ENCODE measurements at regions not wholly inside any gene's neighbourhood (a gene's known extent, or its start where the extent isn't known, plus 50 kb on each side); places are given as distances from the start of the nearest gene placed in this dataset.
"Not testable (repeated sequence)": the region's sequence is repeated elsewhere in the genome, so short reads cannot be mapped to it uniquely, and the experiment has no call there.

- DNase-seq (ENCODE audit: low spot score): no peak
Measured at GRCh38 chr19:28631961-28632360, 581.0 kb downstream of the UQCRFS1 start.

GRCh38 chr19:28627669-28628068 lies 585.3 kb downstream of the UQCRFS1 start:
- DNase-seq (ENCODE audit: low spot score): no peak

- DNase-seq (ENCODE audit: low spot score): not testable (repeated sequence)
Measured at GRCh38 chr19:28626407-28626806, 586.5 kb downstream of the UQCRFS1 start.

DNA sequence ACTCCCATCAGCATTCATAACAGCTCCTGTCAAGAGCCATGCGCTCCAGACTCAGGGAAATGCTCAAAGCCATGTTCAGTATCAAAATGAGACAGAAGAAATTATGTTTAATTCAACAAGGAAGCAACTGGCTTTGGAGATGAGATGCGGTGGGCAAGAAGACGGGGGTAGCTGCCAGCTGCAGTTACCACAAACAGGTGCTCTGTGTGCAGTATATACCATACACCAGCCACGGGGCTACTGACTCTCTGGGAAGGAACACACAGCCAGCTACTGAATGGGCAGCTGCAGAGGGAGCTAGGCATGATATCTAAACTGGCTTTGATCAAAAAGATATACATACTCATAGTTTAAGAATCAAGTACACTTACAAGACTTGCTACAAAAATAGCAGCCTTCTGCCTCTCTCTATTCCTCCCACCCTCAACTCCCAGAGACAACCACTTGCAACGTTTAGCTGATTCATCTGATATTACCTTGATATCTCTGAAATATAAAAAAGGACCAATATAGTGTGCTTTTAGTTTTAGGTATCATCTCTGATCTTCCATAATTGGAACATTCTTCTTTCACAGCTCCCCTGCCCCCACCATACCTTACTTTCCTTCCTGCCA lies 593.0 kb downstream of the UQCRFS1 start:
- no peak for DNase-seq (ENCODE audit: low spot score)

GRCh38 chr19:28618504-28618903 lies 594.4 kb downstream of the UQCRFS1 start:
- DNase-seq (ENCODE audit: low spot score): no peak

DNA sequence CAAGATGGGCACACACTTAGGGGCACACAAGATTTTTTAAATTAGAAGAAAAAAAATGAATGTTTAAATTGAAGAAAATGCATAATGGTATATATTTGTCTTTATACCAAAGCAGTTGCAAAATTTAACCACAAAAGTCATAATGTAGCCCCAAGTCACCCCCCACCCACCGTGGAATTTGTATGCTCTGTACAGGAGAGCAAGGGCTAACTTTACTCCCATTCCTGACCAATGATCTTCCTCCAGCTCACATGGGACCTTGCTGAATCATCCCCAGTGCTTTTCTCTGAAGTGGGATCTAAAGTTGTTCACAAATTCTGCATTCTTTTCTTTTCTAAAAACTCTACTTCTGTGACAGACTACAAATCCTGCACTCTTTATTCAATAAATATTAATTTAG lies 597.0 kb downstream of the UQCRFS1 start:
- DNase-seq (ENCODE audit: low spot score): no peak

DNA sequence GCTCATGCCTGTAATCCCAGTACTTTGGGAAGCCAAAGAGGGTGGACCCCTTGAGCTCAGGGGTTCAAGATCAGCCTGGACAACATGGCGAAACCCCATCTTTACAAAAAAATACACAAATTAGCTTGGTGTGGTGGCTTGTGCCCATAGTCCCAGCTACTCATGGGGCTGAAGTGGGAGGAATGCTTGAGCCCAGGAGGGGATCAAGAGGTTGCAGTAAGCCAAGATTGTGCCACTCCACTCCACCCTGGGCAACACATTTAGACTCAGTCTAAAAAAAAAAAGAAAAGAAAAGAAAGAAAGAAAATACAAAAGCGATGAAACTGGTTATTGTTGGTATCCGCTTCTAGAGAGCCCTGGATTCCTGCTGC lies 597.4 kb downstream of the UQCRFS1 start:
- DNase-seq (ENCODE audit: low spot score): no peak

DNA sequence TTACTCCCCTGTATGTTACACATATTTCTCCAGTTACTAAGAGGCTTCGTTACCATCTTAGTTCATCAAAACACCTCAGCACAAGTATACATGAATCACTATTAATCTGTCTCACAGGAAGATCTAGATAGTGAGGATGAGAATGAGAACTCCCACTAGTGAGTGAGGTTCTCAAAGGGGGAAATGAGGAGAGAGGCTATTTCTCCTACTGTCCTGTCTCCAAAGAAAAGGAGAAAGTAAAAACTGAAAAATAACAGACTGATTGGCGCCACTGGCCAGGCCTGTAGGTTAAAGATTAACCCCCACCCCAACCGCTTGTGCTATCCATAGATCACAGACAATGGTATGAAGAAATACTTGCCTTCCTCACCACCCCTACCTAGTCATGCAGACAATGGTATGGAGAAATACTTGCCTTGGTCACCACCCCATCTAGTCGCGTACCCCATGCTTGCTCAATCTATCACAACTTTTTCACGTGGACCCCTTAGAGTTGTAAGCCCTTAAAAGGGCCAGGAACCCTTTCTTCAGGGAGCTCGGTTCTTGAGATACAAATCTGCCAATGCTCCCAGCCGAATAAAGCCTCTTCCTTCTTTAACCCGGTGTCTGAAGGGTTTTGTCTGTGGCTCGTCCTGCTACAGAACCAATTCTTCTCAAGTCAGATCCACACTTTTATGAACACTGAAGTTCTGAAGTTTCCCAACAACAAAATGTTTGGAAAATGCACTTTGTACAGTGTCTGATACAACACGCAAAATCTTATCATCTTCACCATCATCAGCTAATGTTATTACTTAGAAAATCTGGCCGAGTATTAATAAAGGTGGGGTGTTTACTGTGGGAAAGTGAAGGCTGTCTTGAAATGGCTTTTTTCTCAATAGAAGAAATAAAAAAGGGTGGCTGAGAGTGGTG lies 598.1 kb downstream of the UQCRFS1 start:
- DNase-seq (ENCODE audit: low spot score): no peak

DNA sequence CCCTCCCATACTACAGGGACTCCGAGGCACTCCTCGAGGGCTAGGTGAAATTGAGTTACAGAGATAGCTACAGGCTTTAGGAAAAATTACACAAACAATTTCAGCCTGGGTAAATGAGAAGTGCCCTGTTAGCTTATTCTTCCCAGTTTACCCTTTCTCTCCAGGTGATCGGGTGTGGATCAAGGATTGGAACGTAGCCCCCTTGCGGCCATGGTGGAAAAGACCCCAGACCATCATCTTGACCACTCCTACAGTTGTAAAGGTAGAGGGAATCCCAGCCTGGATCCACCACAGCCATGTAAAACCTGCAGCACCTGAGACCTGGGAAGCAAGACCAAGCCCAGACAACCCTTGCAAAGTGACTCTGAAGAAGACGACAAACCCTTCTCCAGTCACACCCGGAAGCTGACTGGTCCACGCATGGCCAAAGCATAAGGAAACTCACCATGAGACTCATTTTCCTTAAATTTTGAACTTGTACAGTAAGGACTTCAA lies 600.6 kb downstream of the UQCRFS1 start:
- no peak for DNase-seq (ENCODE audit: low spot score)

DNA sequence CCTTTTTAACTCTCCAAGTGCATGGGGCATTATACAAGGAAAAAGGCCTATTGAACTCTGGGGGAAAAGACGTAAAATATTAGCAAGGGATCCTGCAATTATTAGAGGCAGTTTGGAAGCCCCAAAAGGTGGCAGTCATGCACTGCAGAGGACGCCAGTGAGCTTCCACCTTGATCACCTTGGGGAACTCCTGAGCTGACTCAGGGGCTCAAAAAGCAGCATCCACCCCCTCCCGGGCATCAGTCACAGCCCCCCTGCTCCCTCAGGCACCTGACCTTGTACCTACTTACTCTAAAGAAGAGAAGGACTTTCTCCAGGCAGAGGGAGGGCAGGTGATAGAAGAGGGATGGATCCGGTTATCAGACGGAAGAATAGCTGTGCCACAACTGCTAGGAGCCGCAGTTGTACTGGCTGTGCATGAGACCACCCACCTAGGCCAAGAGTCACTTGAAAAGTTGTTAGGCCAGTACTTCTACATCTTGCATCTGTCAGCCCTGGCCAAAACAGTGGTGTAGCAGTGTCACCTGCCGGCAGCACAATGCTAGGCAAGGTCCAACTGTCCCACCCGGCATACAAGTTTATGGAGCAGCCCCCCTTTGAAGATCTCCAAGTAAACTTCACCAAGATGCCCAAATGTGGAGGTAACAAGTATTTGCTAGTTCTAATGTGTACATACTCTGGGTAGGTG lies 601.6 kb downstream of the UQCRFS1 start:
- DNase-seq (ENCODE audit: low spot score): not testable (repeated sequence)

- DNase-seq (ENCODE audit: low spot score): no peak
Measured at GRCh38 chr19:28610731-28611130, 602.2 kb downstream of the UQCRFS1 start.

DNA sequence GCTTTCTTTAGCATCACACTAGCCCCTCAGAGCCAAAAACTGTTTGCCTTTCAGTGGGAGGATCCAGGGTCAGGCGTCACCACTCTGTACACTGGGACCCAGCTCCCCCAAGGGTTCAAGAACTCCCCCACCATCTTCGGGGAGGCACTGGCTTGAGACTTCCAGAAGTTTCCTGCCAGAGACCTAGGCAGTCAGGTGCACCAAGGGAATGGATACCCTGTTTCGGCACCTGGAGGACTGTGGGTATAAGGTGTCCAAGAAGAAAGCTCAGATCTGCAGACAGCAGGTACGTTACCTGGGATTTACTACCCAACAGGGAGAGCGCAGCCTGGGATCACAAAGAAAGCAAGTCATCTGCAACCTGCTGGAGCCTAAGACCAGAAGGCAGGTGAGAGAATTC lies 603.0 kb downstream of the UQCRFS1 start:
- no peak for DNase-seq (ENCODE audit: low spot score)

GRCh38 chr19:28609091-28609755 lies 603.7 kb downstream of the UQCRFS1 start:
- DNase-seq (ENCODE audit: low spot score): no peak

DNA sequence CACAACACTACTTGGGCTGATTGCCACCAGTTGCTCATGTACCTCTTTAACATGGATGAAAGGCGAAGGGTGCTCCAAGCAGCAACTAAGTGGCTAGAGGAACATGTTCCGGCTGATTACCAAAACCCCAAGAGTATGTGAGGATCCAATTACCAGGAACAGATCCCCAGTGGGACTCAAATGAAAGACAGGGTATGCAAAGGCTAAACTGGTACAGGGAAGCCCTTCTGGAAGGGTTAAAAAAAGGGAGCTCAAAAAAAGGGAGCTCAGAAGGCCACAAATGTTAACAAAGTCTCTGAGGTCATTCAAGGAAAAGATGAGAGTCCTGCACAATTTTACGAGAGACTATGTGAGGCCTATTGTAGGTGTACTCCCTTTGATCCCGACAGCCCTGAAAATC lies 604.7 kb downstream of the UQCRFS1 start:
- DNase-seq (ENCODE audit: low spot score): no peak

DNA sequence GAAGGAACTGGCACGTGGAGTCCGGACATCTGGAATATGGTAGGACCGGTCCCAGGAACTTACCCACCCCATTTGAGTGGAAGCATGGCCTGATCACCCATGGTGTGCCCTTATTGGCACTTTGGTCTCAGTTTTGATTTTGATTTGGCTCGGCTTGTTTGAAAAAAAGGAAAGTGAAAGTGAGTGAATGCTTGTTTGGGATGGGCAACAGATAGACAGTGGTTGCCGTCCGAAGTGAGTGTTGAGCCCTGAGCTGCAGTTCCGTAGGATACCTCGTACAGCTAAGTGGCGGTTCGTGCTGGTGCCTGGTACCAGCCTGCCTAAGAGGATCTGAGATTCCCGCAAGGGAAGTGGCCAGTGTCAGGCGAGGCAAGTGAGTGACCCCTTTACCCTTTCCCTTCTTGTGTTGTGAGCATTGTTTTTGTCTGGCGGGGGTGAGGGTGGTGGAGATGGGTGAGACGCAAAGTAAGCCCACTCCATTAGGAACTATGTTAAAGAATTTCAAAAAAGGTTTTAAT lies 605.8 kb downstream of the UQCRFS1 start:
- DNase-seq (ENCODE audit: low spot score): no peak

DNA sequence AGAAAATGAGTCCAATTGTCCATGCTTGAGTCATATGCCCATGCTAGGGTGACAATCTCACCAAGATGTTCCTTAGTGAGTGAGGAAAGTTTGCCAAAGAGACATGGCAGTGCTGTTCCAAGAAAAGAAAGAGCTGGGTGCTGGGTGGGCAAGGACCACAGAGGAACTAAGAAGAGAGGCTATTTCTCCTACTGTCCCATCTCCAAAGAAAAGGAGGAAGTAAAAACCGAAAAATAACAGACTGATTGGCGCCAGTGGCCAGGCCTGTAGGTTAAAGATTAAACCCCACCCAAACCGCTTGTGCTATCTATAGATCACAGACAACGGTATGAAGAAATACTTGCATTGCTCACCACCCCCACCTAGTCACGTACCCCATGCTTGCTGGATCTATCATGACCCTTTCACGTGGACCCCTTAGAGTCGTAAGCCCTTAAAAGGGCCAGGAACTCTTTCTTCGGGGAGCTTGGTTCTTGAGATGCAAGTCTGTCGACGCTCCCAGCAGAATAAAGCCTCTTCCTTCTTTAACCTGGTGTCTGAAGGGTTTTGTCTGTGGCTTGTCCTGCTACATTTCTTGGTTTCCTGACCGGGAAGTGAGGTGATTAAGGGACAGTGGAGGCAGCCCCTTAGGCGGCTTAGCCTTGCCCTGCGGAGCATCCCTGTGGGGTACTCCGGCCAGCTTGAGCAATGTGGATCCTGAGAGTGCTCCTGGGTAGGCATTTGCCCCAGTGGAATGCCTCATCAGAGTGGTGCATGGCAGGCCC lies 606.5 kb downstream of the UQCRFS1 start:
- no peak for DNase-seq (ENCODE audit: low spot score)

DNA sequence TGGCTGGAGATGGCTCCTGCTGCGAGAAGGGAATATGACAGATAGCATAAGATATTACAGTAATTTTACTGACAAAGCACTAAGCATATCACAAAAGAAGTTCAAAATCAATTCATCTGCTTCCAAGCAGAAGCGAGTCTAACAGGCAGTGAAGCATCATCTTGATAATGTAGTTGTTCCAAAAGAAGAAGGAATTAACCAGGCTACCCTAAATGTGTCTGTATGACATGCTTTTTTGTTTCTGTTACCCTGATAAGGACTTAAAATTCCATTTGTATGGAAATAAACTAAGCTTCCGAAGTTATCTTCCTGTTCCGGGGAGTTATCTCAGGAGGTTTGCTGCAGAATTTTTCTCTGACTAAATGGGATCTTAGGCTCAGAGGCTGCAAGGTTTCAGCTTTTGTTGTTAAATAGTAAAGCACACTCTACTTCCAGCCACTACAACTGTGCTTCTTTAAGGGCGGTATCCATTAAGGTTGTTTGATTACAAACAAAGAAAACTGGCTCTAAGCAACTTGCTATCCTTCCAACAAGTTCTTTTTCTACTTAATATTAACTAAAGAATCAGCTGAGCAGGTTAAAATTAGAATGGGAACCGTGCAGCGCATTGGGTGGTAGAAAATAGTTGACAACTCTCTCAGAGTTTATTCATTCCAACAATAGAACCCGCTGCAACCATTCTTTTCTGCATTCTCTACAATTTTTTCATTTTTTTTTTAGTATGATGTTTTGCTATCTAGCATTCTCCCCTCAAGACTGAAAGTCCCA lies 607.3 kb downstream of the UQCRFS1 start:
- DNase-seq (ENCODE audit: low spot score): no peak

GRCh38 chr19:28603453-28603852 lies 609.5 kb downstream of the UQCRFS1 start:
- DNase-seq (ENCODE audit: low spot score): no peak

DNA sequence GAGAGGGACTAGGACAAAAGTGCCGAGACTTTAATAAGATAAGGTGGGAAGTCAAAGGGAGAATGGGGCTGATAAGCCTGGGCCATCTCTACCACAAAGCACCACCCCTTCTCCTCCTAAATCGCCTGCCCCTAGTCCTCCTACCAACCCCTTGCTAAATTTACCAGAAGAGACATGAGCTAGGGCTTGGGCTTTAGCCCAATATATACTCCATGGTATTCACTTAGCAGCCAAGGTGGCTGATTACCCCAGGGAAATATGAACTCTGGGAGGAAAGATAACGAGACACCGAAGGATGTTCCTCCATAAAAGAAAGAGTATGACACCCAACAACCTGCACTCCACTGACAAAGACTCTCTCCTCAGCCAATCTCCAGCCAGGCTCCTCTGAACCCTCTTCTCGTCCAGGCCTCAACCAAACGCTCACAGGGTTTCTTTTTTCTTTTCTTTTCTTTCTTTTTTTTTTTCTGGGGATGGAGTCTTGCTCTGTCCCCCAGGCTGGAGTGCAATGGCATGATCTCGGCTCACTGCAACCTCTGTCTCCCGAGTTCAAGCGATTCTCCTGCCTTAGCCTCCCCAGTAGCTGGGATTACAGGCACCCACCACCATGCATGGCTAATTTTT lies 610.2 kb downstream of the UQCRFS1 start:
- DNase-seq (ENCODE audit: low spot score): no peak
